ENCODE measurements at regions not wholly inside any gene's neighbourhood (a gene's known extent, or its start where the extent isn't known, plus 50 kb on each side); places are given as distances from the start of the nearest gene placed in this dataset.

GRCh38 chr4:159516556-159517140, 413.8 kb downstream of the RAPGEF2 start:
- Mint-ChIP-seq H3K4me1 (no peaks in the 10 kb centered on the region), H3K4me3 (no peak overlapping the region), H3K9me3 (peaks cover 36% of the 10 kb centered on the region), H3K27ac (no peak overlapping the region; the same call in 1 of the 2 replicates), H3K36me3 (peaks cover 7% of the 10 kb centered on the region), H3K27me3 (ENCODE audit: low read depth) (no peaks in the 10 kb centered on the region)
- TF ChIP-seq TEAD4 (CRISPR knock-in tag; IDR thresholded peaks at IDR 0.05) (no peak), JUN (CRISPR knock-in tag; IDR thresholded peaks at IDR 0.05) (no peak), SP1 (CRISPR knock-in tag; conservative IDR thresholded peaks at IDR 0.05) (no peak), ZNF219 (CRISPR knock-in tag; IDR thresholded peaks at IDR 0.05; ENCODE audit: borderline replicate concordance) (no peak), TEAD1 (CRISPR knock-in tag; IDR thresholded peaks at IDR 0.05) (no peak), NR2C2 (CRISPR knock-in tag; IDR thresholded peaks at IDR 0.05) (no peak), NFATC4 (CRISPR knock-in tag; IDR thresholded peaks at IDR 0.05) (no peak), MLX (CRISPR knock-in tag; IDR thresholded peaks at IDR 0.05) (no peak), CDX4 (CRISPR knock-in tag; IDR thresholded peaks at IDR 0.05; ENCODE audit: borderline replicate concordance) (no peak), ZNF281 (CRISPR knock-in tag; IDR thresholded peaks at IDR 0.05) (no peak), MAX (CRISPR knock-in tag; IDR thresholded peaks at IDR 0.05) (no peak), CREM (CRISPR knock-in tag; IDR thresholded peaks at IDR 0.05) (no peak), ZNF138 (CRISPR knock-in tag; conservative IDR thresholded peaks at IDR 0.05) (no peak)
- ChIA-PET POLR2A (no interaction called here), CTCF (no interaction called here)
- no peak for DNase-seq (ENCODE audit: low spot score)
- ATAC-seq = no peak

GRCh38 chr4:159520074-159520473, 417.2 kb downstream of the RAPGEF2 start:
- POLR2A ChIA-PET = no interaction called here
- CTCF ChIA-PET = no interaction called here
- TF ChIP-seq PRDM15 (CRISPR knock-in tag; IDR thresholded peaks at IDR 0.05) = no peak
- TF ChIP-seq E2F1 (CRISPR knock-in tag; IDR thresholded peaks at IDR 0.05) = no peak
- TF ChIP-seq TEAD1 (CRISPR knock-in tag; IDR thresholded peaks at IDR 0.05) = no peak
- no peak for TF ChIP-seq PREB (CRISPR knock-in tag; IDR thresholded peaks at IDR 0.05; ENCODE audit: borderline replicate concordance)
- no peak for TF ChIP-seq NFATC4 (CRISPR knock-in tag; IDR thresholded peaks at IDR 0.05)
- no peak for TF ChIP-seq KAT7 (CRISPR knock-in tag; IDR thresholded peaks at IDR 0.05; ENCODE audit: borderline replicate concordance)
- no peak for TF ChIP-seq ZNF423 (CRISPR knock-in tag; IDR thresholded peaks at IDR 0.05)
- TF ChIP-seq ATF2 (CRISPR knock-in tag; IDR thresholded peaks at IDR 0.05; ENCODE audit: borderline replicate concordance, low read depth) = no peak
- TF ChIP-seq STAT6 (CRISPR knock-in tag; conservative IDR thresholded peaks at IDR 0.05; ENCODE audit: low read depth) = no peak

More at GRCh38 chr4:159520074-159520473, 417.2 kb downstream of the RAPGEF2 start:
- ATAC-seq (no peak), DNase-seq (ENCODE audit: low spot score) (no peak)
- peaks cover 16% of the 10 kb centered on the region for H3K36me3 Mint-ChIP-seq
- H3K27me3 Mint-ChIP-seq (ENCODE audit: low read depth) = peaks cover 3% of the 10 kb centered on the region; the same call in 1 of the 2 replicates
- H3K27ac Mint-ChIP-seq = no peak overlapping the region
- H3K4me1 Mint-ChIP-seq = no peaks in the 10 kb centered on the region
- peaks cover 18% of the 10 kb centered on the region for H3K9me3 Mint-ChIP-seq
- no peak overlapping the region for H3K4me3 Mint-ChIP-seq

All from WTC11 (cell line).